ENCODE measurements at regions not wholly inside any gene's neighbourhood (a gene's known extent, or its start where the extent isn't known, plus 50 kb on each side); places are given as distances from the start of the nearest gene placed in this dataset.

DNA sequence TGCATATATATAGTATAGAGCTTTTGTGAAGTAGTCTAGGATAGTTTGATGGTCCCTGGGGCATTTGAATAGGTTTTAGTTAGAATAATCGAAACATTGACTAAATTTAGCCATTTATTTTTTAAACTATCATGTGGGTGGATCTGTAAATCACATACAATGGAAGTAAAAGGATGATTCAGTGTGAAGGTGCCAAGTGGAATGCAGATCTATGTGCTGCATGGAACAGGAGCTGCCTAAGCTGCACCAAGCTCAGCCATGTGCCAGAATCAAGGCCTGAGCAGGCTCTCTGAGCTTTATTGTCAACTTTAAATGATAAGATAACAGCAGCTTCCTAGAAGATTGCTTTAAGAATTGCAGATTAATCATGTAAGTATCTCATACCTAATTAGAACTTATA is 1996.2 kb upstream of the PIK3C3 start:
- TF ChIP-seq CTCF (conservative IDR thresholded peaks at IDR 0.05; ENCODE audit: low read length) (no peak), EZH2phosphoT487 (IDR thresholded peaks at IDR 0.05; ENCODE audit: borderline replicate concordance, low read depth, low read length) (no peak)
